ENCODE measurements at regions not wholly inside any gene's neighbourhood (a gene's known extent, or its start where the extent isn't known, plus 50 kb on each side); places are given as distances from the start of the nearest gene placed in this dataset.
A peak's percentile ranks its signal among the peaks of the same experiment; 100 is the strongest.

DNA sequence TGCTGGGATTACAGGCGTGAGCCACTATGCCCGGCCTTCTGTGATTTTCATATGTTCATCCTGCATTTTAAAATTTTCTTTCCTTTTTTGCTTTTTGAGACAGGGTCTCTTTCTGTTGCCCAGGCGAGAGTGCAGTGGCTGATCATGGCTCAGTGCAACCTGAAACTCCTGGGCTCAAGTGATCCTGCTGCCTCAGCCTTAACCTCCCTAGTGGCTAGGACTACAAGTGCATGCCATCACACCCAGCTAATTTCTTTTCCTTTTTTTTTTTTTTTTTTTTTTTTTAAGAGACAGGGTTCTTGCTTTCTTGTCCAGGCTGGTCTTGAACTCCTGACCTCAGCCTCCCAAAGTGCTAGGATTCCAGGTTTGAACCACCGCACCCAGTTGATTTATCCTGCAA, 54.1 kb upstream of the WT1 start:
- H3K36me3 Mint-ChIP-seq (ENCODE audit: low read depth): no peaks in the 10 kb centered on the region
- no peak overlapping the region for H3K4me3 Mint-ChIP-seq (ENCODE audit: unreplicated experiment)
- peaks cover 10% of the 10 kb centered on the region for H3K27me3 Mint-ChIP-seq (ENCODE audit: low read depth)
- no peak for DNase-seq (ENCODE audit: low spot score)
- H3K4me1 Mint-ChIP-seq (ENCODE audit: low read depth): peaks cover 3% of the 10 kb centered on the region
- H3K9me3 Mint-ChIP-seq (ENCODE audit: low read depth): no peaks in the 10 kb centered on the region
- H3K27ac Mint-ChIP-seq (ENCODE audit: unreplicated experiment): no peak overlapping the region
- TF ChIP-seq, protein P1, sequence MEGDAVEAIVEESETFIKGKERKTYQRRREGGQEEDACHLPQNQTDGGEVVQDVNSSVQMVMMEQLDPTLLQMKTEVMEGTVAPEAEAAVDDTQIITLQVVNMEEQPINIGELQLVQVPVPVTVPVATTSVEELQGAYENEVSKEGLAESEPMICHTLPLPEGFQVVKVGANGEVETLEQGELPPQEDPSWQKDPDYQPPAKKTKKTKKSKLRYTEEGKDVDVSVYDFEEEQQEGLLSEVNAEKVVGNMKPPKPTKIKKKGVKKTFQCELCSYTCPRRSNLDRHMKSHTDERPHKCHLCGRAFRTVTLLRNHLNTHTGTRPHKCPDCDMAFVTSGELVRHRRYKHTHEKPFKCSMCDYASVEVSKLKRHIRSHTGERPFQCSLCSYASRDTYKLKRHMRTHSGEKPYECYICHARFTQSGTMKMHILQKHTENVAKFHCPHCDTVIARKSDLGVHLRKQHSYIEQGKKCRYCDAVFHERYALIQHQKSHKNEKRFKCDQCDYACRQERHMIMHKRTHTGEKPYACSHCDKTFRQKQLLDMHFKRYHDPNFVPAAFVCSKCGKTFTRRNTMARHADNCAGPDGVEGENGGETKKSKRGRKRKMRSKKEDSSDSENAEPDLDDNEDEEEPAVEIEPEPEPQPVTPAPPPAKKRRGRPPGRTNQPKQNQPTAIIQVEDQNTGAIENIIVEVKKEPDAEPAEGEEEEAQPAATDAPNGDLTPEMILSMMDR (IDR thresholded peaks at IDR 0.05): no peak

DNA sequence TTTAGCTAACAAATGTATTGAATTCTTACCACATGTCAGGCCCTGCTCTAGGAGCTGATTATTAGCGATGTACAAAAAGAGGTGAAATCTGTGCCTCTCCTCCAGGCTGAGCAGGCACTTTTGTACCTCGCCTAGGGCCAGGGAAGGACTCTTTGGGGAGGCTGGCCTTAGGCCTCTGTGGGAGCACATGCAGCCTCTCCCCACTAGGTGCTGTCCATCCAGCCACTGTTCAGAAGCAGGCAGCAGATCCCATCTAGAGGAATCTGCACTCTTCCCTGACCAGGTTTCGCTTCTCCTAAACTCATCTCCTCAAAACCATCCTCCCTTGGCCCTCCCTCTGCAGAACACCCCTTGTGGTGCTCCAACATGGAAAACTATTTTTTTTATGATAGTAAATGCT, 51.9 kb upstream of the WT1 start:
- Mint-ChIP-seq H3K4me3 (ENCODE audit: unreplicated experiment) (no peak overlapping the region), H3K27ac (ENCODE audit: unreplicated experiment) (no peak overlapping the region), H3K9me3 (ENCODE audit: low read depth) (no peaks in the 10 kb centered on the region), H3K36me3 (ENCODE audit: low read depth) (no peaks in the 10 kb centered on the region), H3K27me3 (ENCODE audit: low read depth) (peaks cover 11% of the 10 kb centered on the region), H3K4me1 (ENCODE audit: low read depth) (no peaks in the 10 kb centered on the region)
- no peak for DNase-seq (ENCODE audit: low spot score)
- TF ChIP-seq, protein P1 (IDR thresholded peaks at IDR 0.05): peak; percentile 24

DNA sequence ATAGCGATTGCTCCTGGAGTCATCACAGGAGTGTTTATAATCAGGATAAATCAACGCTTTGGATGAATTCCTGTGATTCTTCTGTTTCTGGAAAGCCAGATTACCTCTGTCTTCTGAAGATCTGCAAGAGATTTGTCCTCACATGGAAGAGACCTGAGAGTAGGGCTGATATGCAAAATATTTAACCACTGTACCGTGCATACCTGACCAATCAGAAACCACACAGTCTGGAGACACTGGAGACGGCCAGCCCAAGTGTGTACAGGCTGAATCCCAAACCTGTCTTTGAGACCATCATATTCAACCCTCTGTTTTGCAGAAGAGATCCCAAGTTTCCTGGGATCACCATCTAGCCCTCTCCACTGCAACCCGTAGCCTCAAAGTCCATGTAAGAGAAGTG, 50.4 kb upstream of the WT1 start:
- TF ChIP-seq, protein P1 (IDR thresholded peaks at IDR 0.05): no peak
- peaks cover 13% of the 10 kb centered on the region for H3K27me3 Mint-ChIP-seq (ENCODE audit: low read depth)
- no peaks in the 10 kb centered on the region for H3K4me1 Mint-ChIP-seq (ENCODE audit: low read depth)
- no peak overlapping the region for H3K27ac Mint-ChIP-seq (ENCODE audit: unreplicated experiment)
- no peak overlapping the region for H3K4me3 Mint-ChIP-seq (ENCODE audit: unreplicated experiment)
- no peak for DNase-seq (ENCODE audit: low spot score)
- no peaks in the 10 kb centered on the region for H3K36me3 Mint-ChIP-seq (ENCODE audit: low read depth)
- no peaks in the 10 kb centered on the region for H3K9me3 Mint-ChIP-seq (ENCODE audit: low read depth)
